Colon (tissue), 2 donors: ENCODE measurements at regions not wholly inside any gene's neighbourhood (a gene's known extent, or its start where the extent isn't known, plus 50 kb on each side); places are given as distances from the start of the nearest gene placed in this dataset.

Experiments
- FAIRE-seq: peaks from 2 replicates; lab custom pipeline; 2012; peaks lifted over from hg19 to GRCh38; lab: Jason Lieb, UNC
- donor health status: control.
- donor health status: control.

- FAIRE-seq, result no peak
Observed at GRCh38 chr3:95356764-95357501, 1294.1 kb downstream of the NSUN3 start.

GRCh38 chr3:95387242-95388021 lies 1324.6 kb downstream of the NSUN3 start:
- FAIRE-seq, result no peak

- no peak for FAIRE-seq
Observed at GRCh38 chr3:95389725-95390313, 1327.0 kb downstream of the NSUN3 start.

- FAIRE-seq, result no peak
Observed at GRCh38 chr3:95394286-95394685, 1331.4 kb downstream of the NSUN3 start.

GRCh38 chr3:95399585-95399984 lies 1336.7 kb downstream of the NSUN3 start:
- no peak for FAIRE-seq

- FAIRE-seq, result no peak
Observed at GRCh38 chr3:95401693-95402092, 1338.8 kb downstream of the NSUN3 start.

- no peak for FAIRE-seq
Observed at GRCh38 chr3:95407709-95408463, 1345.0 kb downstream of the NSUN3 start.

GRCh38 chr3:95408464-95408862 lies 1345.6 kb downstream of the NSUN3 start:
- no peak for FAIRE-seq

GRCh38 chr3:95418251-95418650 lies 1355.4 kb downstream of the NSUN3 start:
- FAIRE-seq, result no peak

GRCh38 chr3:95424279-95424678 lies 1361.4 kb downstream of the NSUN3 start:
- FAIRE-seq, result no peak

- no peak for FAIRE-seq
Observed at GRCh38 chr3:95434491-95434890, 1371.6 kb downstream of the NSUN3 start.

- peak; percentile 41 for FAIRE-seq
Observed at GRCh38 chr3:95437409-95437808, 1374.5 kb downstream of the NSUN3 start.

- no peak for FAIRE-seq
Observed at GRCh38 chr3:95438274-95438673, 1375.4 kb downstream of the NSUN3 start.

GRCh38 chr3:95442766-95443165 lies 1371.6 kb upstream of the EPHA6 start:
- no peak for FAIRE-seq

GRCh38 chr3:95449841-95450240 lies 1364.6 kb upstream of the EPHA6 start:
- FAIRE-seq, result no peak

GRCh38 chr3:95453242-95453641 lies 1361.2 kb upstream of the EPHA6 start:
- FAIRE-seq, result no peak

GRCh38 chr3:95456835-95457234 lies 1357.6 kb upstream of the EPHA6 start:
- FAIRE-seq, result no peak

- no peak for FAIRE-seq
Observed at GRCh38 chr3:95459706-95460105, 1354.7 kb upstream of the EPHA6 start.

- no peak for FAIRE-seq
Observed at GRCh38 chr3:95460274-95460673, 1354.1 kb upstream of the EPHA6 start.

- FAIRE-seq, result no peak
Observed at GRCh38 chr3:95462161-95462560, 1352.2 kb upstream of the EPHA6 start.

GRCh38 chr3:95464346-95464745 lies 1350.0 kb upstream of the EPHA6 start:
- no peak for FAIRE-seq

- no peak for FAIRE-seq
Observed at GRCh38 chr3:95468331-95468730, 1346.1 kb upstream of the EPHA6 start.

GRCh38 chr3:95474338-95474737 lies 1340.1 kb upstream of the EPHA6 start:
- FAIRE-seq, result no peak
